GM06990 (cell line): ENCODE measurements at regions not wholly inside any gene's neighbourhood (a gene's known extent, or its start where the extent isn't known, plus 50 kb on each side); places are given as distances from the start of the nearest gene placed in this dataset.

Experiments
- DNase-seq: peaks from one replicate; pipeline ENCODE4 v3.0.0-alpha.2; 2011; ENCODE audit not compliant: insufficient read length; ENCODE audit errors: extremely low read depth
- H3K27me3 ChIP-seq: replicated peaks from 2 replicates; pipeline ENCODE4 v1.6.0; 2011; ENCODE audit warnings: low read length; ENCODE audit not compliant: control insufficient read depth, insufficient read depth
- H3K36me3 ChIP-seq: 2 replicates; pipeline ENCODE4 v1.5.1; 2011; ENCODE audit warnings: low read length; ENCODE audit not compliant: control insufficient read depth, insufficient read depth
- H3K4me3 ChIP-seq: replicated peaks from 2 replicates; pipeline ENCODE4 v1.5.1; 2011; ENCODE audit warnings: low read depth, mild to moderate bottlenecking, control low read depth, low read length
- CTCF ChIP-seq: IDR thresholded peaks from 2 replicates; pipeline ENCODE4 v1.5.1; 2011; ENCODE audit warnings: low read length, control low read depth, mild to moderate bottlenecking, inconsistent platforms; ENCODE audit not compliant: insufficient read depth, poor library complexity, severe bottlenecking

- Histone ChIP-seq H3K4me3 (no peak overlapping the region), H3K36me3 (no peaks in the 10 kb centered on the region), H3K27me3 (no peaks in the 10 kb centered on the region; the same call in none of the 2 replicates)
- TF ChIP-seq CTCF: no peak
- no peak for DNase-seq
These were observed 73.0 kb upstream of the TPM1 start for GRCh38 chr15:62969442-62970089.

GRCh38 chr15:62972814-62973213 lies 69.7 kb upstream of the TPM1 start:
- Histone ChIP-seq H3K36me3 (no peaks in the 10 kb centered on the region), H3K27me3 (no peaks in the 10 kb centered on the region; the same call in none of the 2 replicates), H3K4me3 (no peak overlapping the region)
- no peak for DNase-seq
- no peak for TF ChIP-seq CTCF

- Histone ChIP-seq H3K36me3 (no peaks in the 10 kb centered on the region), H3K4me3 (no peak overlapping the region), H3K27me3 (peaks cover 3% of the 10 kb centered on the region)
- DNase-seq: no peak
- no peak for TF ChIP-seq CTCF
These were observed 67.0 kb upstream of the TPM1 start for GRCh38 chr15:62975515-62975914.

- no peak for DNase-seq
- peaks cover 3% of the 10 kb centered on the region for H3K27me3 ChIP-seq
- TF ChIP-seq CTCF: no peak
These were observed 66.2 kb upstream of the TPM1 start for GRCh38 chr15:62976301-62976881.

GRCh38 chr15:62977952-62978811 lies 64.4 kb upstream of the TPM1 start:
- no peak overlapping the region for H3K4me3 ChIP-seq
- TF ChIP-seq CTCF: no peak
- H3K27me3 ChIP-seq: peaks cover 3% of the 10 kb centered on the region
- H3K36me3 ChIP-seq: no peaks in the 10 kb centered on the region
- no peak for DNase-seq

More at GRCh38 chr15:62976301-62976881, 66.2 kb upstream of the TPM1 start:
- no peaks in the 10 kb centered on the region for H3K36me3 ChIP-seq
- H3K4me3 ChIP-seq: no peak overlapping the region
